GM04503 (cell line): ENCODE measurements at regions not wholly inside any gene's neighbourhood (a gene's known extent, or its start where the extent isn't known, plus 50 kb on each side); places are given as distances from the start of the nearest gene placed in this dataset.
"Not testable (repeated sequence)": the region's sequence is repeated elsewhere in the genome, so short reads cannot be mapped to it uniquely, and the experiment has no call there.

ENCODE experiments used
- DNase-seq: peaks from one replicate; pipeline ENCODE4 v3.0.0-alpha.2; 2012; ENCODE audit warnings: low read depth

- no peak for DNase-seq
These were observed 80.4 kb upstream of the MEF2A start for GRCh38 chr15:99485153-99485961.

- no peak for DNase-seq
These were observed 79.8 kb upstream of the MEF2A start for GRCh38 chr15:99485992-99486370.

- peak; percentile 54 for DNase-seq
These were observed 79.1 kb upstream of the MEF2A start for GRCh38 chr15:99486371-99487336.

- no peak for DNase-seq
These were observed 78.5 kb upstream of the MEF2A start for GRCh38 chr15:99487337-99487730.

- DNase-seq, result no peak
These were observed 73.5 kb upstream of the MEF2A start for GRCh38 chr15:99492275-99492674.

GRCh38 chr15:99492716-99493115 is 73.1 kb upstream of the MEF2A start:
- DNase-seq, result no peak

- DNase-seq, result no peak
These were observed 72.3 kb upstream of the MEF2A start for GRCh38 chr15:99493461-99493860.

- not testable (repeated sequence) for DNase-seq
These were observed 71.1 kb upstream of the MEF2A start for GRCh38 chr15:99494536-99495233.

GRCh38 chr15:99495430-99496301 is 70.1 kb upstream of the MEF2A start:
- no peak for DNase-seq

GRCh38 chr15:99496302-99496629 is 69.5 kb upstream of the MEF2A start:
- DNase-seq, result no peak

GRCh38 chr15:99502182-99502581 is 63.6 kb upstream of the MEF2A start:
- DNase-seq, result no peak

GRCh38 chr15:99502661-99503060 is 63.1 kb upstream of the MEF2A start:
- no peak for DNase-seq

- no peak for DNase-seq
These were observed 62.4 kb upstream of the MEF2A start for GRCh38 chr15:99503411-99503810.

GRCh38 chr15:99504071-99504822 is 61.5 kb upstream of the MEF2A start:
- no peak for DNase-seq

- DNase-seq, result no peak
These were observed 60.8 kb upstream of the MEF2A start for GRCh38 chr15:99504823-99505551.

- DNase-seq, result no peak
These were observed 59.4 kb upstream of the MEF2A start for GRCh38 chr15:99506399-99506798.

- DNase-seq, result no peak
These were observed 58.7 kb upstream of the MEF2A start for GRCh38 chr15:99507016-99507503.

- DNase-seq, result no peak
These were observed 58.1 kb upstream of the MEF2A start for GRCh38 chr15:99507504-99508310.

- DNase-seq, result no peak
These were observed 57.5 kb upstream of the MEF2A start for GRCh38 chr15:99508311-99508645.
